ENCODE measurements at regions not wholly inside any gene's neighbourhood (a gene's known extent, or its start where the extent isn't known, plus 50 kb on each side); places are given as distances from the start of the nearest gene placed in this dataset.

DNA sequence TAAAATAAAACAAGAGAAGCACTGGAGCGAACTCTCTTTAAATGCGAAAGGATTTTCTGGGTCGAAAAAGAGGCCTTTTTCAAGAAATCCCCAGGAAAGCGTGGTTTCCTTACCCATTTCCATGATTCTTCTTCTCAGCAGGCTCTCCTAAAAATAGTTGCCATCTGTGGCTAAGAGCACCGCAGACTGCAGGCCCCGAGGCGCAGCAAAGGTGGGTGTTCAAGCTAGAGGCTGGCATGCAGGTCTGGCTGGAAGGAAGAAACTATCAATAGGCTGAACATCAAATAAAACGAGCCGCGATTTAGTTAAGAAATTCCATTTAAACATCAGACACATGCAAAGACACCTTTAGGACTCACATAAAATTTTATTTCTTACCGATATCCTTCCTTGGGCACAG is 135.1 kb downstream of the ADAMTS1 start:
- TF ChIP-seq, protein P1, sequence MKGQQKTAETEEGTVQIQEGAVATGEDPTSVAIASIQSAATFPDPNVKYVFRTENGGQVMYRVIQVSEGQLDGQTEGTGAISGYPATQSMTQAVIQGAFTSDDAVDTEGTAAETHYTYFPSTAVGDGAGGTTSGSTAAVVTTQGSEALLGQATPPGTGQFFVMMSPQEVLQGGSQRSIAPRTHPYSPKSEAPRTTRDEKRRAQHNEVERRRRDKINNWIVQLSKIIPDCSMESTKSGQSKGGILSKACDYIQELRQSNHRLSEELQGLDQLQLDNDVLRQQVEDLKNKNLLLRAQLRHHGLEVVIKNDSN (IDR thresholded peaks at IDR 0.05) = no peak
- TF ChIP-seq TAF1 (IDR thresholded peaks at IDR 0.05; ENCODE audit: low read depth) (no peak), EP300 (IDR thresholded peaks at IDR 0.05; ENCODE audit: borderline replicate concordance) (no peak), NFIC (IDR thresholded peaks at IDR 0.05) (no peak), CREB1 (IDR thresholded peaks at IDR 0.05; ENCODE audit: low read depth) (no peak), EGR1 (IDR thresholded peaks at IDR 0.05) (no peak), CEBPB (IDR thresholded peaks at IDR 0.05) (no peak), RAD21 (IDR thresholded peaks at IDR 0.05; ENCODE audit: low read depth) (no peak), YY1 (IDR thresholded peaks at IDR 0.05; ENCODE audit: low read depth) (no peak)
- TF ChIP-seq, protein P2, sequence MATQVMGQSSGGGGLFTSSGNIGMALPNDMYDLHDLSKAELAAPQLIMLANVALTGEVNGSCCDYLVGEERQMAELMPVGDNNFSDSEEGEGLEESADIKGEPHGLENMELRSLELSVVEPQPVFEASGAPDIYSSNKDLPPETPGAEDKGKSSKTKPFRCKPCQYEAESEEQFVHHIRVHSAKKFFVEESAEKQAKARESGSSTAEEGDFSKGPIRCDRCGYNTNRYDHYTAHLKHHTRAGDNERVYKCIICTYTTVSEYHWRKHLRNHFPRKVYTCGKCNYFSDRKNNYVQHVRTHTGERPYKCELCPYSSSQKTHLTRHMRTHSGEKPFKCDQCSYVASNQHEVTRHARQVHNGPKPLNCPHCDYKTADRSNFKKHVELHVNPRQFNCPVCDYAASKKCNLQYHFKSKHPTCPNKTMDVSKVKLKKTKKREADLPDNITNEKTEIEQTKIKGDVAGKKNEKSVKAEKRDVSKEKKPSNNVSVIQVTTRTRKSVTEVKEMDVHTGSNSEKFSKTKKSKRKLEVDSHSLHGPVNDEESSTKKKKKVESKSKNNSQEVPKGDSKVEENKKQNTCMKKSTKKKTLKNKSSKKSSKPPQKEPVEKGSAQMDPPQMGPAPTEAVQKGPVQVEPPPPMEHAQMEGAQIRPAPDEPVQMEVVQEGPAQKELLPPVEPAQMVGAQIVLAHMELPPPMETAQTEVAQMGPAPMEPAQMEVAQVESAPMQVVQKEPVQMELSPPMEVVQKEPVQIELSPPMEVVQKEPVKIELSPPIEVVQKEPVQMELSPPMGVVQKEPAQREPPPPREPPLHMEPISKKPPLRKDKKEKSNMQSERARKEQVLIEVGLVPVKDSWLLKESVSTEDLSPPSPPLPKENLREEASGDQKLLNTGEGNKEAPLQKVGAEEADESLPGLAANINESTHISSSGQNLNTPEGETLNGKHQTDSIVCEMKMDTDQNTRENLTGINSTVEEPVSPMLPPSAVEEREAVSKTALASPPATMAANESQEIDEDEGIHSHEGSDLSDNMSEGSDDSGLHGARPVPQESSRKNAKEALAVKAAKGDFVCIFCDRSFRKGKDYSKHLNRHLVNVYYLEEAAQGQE (IDR thresholded peaks at IDR 0.05; ENCODE audit: low read depth) = no peak
- TF ChIP-seq, protein P3, sequence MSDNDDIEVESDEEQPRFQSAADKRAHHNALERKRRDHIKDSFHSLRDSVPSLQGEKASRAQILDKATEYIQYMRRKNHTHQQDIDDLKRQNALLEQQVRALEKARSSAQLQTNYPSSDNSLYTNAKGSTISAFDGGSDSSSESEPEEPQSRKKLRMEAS (IDR thresholded peaks at IDR 0.05) = no peak
